ENCODE measurements at regions not wholly inside any gene's neighbourhood (a gene's known extent, or its start where the extent isn't known, plus 50 kb on each side); places are given as distances from the start of the nearest gene placed in this dataset.

GRCh38 chr13:104442536-104442935 is 1376.3 kb upstream of the SLC10A2 start:
- TF ChIP-seq, protein P1, sequence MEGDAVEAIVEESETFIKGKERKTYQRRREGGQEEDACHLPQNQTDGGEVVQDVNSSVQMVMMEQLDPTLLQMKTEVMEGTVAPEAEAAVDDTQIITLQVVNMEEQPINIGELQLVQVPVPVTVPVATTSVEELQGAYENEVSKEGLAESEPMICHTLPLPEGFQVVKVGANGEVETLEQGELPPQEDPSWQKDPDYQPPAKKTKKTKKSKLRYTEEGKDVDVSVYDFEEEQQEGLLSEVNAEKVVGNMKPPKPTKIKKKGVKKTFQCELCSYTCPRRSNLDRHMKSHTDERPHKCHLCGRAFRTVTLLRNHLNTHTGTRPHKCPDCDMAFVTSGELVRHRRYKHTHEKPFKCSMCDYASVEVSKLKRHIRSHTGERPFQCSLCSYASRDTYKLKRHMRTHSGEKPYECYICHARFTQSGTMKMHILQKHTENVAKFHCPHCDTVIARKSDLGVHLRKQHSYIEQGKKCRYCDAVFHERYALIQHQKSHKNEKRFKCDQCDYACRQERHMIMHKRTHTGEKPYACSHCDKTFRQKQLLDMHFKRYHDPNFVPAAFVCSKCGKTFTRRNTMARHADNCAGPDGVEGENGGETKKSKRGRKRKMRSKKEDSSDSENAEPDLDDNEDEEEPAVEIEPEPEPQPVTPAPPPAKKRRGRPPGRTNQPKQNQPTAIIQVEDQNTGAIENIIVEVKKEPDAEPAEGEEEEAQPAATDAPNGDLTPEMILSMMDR (IDR thresholded peaks at IDR 0.05; ENCODE audit: low read length), result no peak
- no peak for TF ChIP-seq EZH2 (IDR thresholded peaks at IDR 0.05; ENCODE audit: borderline replicate concordance, low read length)
